ENCODE measurements at regions not wholly inside any gene's neighbourhood (a gene's known extent, or its start where the extent isn't known, plus 50 kb on each side); places are given as distances from the start of the nearest gene placed in this dataset.

DNA sequence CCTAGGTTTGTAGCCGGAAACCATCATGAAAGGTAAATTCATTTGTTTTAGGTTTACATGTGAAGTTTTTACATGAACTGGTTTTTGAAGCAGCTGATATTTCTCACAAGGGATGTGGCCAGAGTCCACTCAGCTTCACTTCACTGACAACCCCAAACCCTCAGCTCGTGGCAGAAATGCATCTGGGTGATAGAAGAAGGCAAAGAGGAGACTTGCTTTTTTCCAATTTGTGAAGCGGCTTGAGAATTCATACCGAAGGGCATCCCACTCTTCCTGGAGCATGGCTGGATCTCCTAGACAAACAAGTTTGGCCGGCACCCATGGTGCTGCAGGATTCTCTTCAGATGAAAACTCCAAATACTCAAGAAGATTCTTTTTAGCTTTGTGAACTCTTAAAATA is 392.8 kb upstream of the CNR1 start:
- no peak for DNase-seq (ENCODE audit: low spot score)

DNA sequence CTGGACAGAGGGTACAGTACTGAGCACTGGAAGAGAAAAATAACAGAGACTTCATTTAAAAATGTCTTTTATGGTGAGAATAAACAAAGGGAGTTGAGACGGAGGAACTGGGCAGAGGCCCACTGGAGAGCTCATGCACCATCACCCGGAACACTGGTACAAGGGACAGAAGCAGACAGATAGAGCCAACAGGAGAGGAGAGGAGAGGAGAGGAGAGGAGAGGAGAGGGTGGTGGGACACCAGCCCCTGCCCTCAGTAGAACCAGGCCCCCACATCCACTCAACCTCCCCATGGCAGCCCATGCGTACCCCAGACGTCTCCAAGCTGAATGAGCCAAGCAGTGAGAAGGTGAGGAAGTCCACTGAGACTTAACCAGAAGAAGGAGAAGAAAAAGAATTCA is 390.5 kb upstream of the CNR1 start:
- DNase-seq (ENCODE audit: low spot score), result no peak

DNA sequence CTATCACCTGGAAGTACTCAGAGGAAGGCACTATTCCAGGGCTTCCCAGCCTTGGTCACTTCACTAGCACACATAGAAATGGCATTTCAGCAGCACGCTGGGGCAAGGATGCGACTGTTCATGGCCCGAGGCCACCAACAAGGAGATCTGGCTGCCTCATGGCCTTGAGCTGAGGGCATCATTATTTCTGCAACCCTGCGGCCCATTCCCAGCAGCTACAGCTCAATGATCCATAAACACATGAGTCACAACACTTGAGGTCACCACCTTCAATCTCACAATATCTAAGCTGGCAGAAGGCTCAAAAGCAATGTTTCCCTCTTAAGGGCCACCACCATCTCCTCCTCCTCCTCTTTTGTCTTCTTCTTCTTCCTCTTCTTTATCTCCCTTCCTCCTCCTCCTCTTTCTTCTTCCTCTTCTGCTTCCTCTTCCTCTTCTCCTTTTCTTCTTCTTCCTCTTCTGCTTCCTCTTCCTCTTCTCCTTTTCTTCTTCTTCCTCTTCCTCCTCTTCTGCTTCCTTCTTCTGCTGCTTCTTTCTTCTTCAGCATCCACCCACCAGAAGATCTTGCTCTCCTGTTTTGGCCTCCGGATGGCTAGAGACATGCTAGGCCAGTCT is 382.9 kb upstream of the CNR1 start:
- no peak for DNase-seq (ENCODE audit: low spot score)

DNA sequence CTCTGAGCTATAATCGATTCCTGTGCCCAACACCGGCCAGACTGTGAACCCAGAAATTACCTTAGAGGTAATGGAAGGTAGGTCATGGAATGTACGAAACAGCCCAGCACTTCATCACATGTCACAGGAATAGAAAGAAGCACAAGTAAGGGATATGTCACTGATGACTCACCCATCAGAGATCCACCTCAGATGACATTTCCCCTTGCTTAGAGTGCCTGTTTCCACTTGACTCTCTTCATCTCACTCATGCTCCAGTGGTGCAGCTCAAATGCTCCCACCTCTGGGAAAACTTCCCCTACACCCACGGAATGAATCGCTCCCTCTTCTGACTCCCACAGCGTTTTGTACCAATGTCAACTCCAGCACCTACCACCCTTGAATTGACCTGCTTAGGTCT is 381.6 kb upstream of the CNR1 start:
- DNase-seq (ENCODE audit: low spot score), result no peak

DNA sequence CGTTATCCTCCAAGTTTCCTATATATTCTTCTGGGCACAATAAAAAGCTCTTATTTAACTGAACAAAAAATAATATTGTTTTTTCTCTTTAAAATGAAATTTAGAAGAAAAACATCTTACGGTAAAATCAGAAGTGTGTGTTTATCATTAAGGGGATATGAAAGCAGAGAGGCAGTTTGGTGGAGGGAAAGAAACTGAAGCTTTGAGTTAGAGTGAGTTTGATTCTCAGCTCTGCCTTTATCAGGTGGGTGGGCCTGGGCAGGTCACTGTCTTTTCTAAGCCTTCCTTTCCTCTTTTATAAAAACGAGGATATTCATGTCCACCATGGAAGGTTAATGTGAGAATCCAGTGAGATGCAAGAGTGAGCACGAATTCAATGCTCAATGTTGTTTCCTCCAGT is 379.8 kb upstream of the CNR1 start:
- DNase-seq (ENCODE audit: low spot score), result no peak

DNA sequence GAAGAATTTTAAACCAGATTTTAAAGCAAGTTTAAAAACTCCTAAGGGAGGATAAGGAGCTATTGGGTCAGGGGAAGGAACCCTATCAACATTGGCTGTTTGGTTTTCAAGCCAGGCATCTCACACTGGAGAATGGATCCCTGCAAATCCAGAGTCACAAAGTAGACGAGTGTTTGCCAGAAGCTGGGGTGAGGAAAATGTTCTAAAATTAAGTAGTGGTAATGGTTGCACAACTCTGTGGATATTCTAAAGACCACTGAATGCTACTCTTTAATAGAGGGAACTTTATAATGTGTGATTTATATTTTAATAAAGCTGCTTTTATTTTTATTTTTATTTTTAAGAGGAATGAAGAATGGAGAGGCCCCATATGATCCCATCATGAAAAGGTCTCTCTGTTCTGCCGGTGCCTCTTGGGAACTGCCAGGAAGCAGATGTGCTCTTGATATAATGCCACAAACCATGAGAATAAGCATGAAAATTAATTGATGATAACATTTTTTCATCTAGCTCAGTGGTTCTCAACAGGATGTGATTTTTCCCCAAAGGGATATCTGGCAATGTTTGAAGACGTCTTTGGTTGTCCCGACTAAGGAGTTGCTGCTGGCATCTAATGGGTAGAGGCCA is 379.0 kb upstream of the CNR1 start:
- DNase-seq (ENCODE audit: low spot score), result no peak

DNA sequence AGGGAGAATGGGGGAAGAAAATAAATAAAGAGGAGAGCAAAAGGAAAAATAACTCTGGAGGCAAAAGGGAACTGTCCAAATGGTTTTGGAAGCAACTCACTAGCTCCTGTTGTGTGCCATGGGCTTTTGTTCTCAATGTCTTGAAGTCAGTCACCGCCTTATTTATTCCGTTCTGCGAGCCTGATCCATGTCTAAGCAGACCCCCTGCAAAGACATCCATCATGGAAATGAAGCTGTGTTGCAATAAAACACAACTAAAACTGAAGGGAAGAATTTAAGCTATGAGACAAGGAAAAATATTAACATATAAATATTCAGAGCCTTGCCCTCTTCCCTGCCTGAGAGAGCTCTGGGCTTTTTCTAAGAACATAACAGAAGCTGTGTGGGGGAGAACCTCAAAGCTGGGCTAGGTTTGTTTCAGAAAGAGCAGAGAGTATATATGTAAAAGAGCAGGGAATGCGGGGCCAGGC is 373.2 kb upstream of the CNR1 start:
- no peak for DNase-seq (ENCODE audit: low spot score)

DNA sequence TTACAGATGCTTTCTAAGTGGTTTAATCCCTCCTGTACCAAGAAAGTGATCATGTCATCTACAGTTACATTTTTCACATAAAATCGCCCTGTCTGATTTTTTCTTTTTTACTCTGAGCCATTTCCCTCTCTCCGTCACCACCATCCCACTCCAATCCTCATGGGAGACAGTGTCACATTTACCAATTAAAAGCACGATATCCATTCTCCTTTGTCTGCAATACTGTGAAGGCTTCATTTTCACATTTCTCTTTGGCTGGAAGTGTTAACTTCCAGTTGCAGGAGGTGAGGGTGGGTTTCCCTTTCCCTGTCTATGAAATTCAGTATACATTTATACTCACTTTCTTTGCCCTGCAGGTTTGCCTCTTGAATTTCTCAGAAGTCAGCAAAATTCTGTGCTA is 372.7 kb upstream of the CNR1 start:
- no peak for DNase-seq (ENCODE audit: low spot score)

DNA sequence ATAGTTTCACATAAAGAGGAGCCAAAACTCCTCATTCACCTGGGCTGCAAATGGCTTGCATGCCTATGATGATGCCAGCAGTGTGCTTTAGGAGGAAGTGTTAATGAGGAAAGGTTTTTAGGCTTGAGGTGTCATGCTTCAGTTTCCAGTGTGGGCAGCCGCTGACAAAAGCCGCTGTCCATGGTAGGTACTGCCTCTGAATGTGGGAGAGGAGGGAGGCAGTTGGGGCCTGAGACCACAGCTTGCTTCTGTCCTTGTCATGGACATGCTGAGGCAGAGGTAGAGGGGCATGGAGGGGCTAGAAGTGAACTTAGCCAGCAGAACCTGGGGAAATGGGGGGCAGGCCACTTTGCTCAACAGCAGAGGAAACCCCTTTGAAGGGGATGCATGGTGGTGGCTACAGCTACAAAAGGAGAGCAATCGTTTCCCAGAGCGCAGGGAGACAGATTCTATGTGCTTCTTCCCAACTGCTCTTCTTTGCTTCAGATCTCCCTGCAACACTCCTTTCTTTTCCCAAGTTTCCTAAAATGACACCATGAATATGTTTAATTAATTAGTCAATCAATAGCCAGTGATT is 372.1 kb upstream of the CNR1 start:
- DNase-seq (ENCODE audit: low spot score), result no peak

DNA sequence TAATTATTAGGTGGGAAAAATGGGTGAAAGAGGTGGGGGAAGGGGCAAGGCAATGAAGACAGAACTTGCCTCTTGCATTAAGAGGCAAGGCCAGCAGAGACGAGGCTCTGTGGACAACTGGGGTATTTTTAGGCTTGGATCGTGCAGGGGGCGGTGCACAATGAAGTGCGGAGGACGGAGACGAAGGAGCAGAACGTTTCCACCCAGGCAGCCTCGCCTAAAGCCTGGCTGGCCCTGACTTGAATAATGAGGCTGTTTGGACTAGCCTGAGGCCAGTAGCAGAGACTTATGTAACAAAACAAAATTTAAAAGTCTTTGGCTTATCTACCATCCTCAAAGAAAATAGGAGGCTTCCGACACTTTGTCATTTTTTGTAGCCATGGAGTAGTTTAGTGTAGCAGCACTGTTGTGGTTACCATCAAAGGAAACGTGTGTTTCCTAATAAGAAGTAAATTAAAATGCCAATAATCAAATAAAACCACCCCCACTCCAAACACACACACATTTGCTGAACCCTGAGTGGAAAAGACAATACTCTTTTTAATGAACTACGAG is 370.0 kb upstream of the CNR1 start:
- DNase-seq (ENCODE audit: low spot score), result no peak

DNA sequence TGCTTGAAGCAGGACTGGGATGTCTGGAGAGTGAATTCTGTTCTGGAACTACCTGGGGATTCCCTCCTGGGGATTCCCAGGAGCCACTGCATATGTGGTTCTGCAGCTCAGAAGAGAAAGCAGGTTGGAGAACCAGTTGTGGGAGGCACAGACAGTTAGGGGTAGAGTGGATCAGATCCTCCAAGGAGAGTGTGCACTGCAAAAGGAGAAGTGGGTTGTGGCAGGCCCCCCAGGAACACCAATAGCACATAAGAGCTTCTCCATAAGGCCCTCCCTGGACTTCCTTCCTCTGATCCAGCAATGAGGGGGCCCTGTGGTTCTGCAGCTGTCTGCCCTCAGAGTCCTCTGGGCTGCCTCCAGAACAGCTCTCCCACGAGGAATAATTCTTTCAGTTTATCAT is 369.2 kb upstream of the CNR1 start:
- DNase-seq (ENCODE audit: low spot score), result no peak

DNA sequence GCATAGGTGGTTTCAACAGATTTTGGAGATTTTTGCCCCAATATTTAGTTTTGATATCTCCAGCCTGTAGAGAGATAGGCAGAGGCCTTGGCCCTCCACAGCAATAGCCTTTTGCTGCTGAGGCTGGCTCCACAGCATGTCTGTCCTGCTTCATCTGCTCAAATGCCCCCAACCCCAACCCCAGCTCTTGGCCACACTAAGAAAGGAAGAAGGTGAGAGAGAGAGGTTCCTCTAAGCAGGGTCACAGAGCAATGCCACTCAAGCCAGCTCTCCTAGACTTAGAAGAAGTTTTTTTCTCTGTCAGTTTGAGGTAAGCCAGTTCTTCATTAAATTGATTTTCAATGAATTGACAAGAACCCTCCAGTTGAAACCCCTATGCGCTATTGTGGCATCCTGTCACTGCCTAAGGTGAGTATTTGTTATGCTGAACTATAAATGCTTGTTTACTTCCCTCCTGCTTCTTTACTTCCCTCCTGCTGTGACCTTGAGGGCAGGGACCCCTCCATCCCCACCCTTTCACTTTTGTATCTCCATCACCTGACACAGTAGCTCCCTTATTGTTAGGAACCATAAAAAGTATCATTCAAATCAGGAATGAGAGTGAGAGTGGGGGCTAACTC is 366.2 kb upstream of the CNR1 start:
- no peak for DNase-seq (ENCODE audit: low spot score)

DNA sequence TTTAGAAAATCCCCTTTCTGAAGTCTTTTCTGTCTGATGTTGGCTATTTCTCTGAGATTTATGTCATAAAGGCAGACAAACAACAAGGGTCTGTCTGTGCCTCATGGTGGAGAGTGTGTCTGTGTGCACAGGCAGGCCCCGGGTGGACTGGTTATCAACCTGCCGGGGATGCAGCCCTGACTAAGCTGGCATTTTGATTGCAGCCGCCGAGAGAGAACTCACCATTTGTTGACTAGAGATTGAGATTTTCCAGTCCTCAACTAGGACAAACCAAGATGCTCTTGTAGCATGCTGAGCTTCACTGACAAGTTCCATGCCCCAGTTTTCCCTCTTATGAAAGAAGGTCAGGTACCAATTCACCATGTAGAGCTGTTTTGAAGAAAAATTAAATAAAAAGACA is 363.6 kb upstream of the CNR1 start:
- no peak for DNase-seq (ENCODE audit: low spot score)

DNA sequence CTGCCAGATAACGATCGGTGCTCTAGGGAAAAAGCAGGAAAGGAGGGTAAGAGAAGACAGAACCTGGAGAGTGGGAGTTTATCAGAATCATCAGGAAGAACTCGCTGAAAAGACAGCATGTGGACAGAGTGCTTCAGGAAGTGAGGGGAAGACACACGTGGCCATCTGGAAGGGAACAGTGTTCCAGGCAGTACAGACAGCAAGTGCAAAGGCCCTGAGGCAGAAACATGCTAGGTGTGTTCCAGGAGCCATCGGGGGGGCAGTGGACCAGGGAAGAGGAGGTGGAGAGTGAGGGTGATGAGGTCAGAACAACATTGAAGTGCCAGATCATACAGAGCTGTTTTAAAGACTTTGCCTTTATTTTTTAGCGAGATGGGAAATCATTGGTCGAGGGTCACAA is 354.3 kb upstream of the CNR1 start:
- DNase-seq (ENCODE audit: low spot score), result no peak

DNA sequence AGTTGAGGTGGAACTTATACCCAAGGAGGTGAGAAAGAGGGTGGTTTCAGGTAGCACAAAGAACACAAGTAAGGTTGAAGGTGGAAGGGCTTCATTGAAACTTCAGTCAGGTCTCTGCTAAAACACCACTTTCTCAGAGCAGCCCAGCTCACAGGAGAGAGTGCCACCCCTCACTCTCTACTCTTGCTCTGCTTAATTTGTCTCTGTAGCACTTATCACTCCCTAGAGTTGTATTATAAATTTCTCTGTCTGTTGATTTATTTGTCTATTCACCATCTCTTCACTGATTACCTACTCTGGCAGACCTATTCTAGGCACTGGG is 353.8 kb upstream of the CNR1 start:
- no peak for DNase-seq (ENCODE audit: low spot score)

DNA sequence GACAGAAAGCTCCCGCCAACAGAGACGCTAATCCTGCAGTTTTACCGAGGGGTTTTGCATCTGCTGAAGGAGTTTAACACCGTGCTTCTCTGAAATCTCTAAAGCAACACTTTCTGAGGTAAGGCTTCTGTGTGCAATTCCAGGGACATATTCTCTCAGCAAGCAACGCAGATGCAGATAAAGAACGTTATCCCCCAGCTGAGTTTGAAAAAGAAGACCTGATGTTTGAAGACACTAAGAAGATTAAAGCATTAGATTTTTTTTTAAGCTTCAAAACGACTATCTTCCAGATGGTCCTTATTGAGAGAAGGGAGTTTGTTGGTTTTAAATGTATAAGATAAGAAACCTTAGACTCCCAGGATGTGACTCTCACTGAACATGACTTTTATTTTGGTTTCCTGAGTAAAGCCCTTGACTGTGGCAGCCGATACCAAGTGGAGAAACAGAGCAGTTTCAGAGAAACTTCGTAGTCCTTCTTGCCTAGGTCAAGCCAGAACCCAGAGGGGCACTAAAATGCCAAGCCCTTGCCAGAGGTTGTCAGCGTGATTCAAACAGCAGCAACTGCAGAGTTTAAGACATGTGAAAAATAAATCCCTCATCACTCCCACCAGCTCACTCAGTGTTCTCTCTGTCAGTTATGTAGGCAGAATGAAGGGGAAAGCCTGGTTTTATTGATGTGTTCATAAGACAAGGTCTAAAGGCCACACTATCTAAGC is 353.3 kb upstream of the CNR1 start:
- no peak for DNase-seq (ENCODE audit: low spot score)

DNA sequence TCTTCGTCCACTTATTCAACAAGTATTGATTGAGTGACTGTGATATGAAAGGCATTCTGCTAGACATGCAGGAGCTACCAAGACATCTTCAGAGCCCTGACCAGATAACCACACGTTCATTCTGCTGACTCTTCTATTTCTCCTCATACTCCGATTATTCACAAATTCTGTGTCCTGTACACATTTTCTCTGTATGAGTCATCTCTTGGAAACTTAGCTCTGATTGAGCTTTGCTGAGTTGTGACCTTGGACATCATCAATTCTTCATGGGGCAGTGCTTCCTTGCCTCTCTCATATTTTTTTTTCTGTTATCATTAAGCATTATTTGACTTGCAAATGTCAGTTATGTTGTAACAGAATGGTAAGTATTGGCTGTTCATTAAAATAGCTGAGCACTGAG is 351.6 kb upstream of the CNR1 start:
- DNase-seq (ENCODE audit: low spot score), result no peak

DNA sequence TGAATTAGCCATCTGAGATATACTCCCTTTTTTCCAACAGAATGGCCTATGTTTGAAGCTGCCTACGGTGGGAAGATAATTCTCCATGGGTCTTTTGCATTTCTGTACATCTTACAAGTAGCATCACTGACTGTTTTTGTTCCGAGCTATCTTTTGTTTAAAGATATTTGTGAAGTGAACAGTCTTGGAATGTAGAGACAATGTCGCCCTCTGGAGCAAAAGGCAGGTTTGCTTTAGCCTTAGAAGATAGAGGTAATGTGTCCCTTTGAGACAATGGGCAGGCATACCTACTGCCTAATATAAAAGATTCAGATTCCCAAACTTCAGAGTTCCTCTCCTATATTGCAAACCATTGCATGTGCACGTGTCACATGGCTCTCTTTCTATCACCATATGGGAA is 347.8 kb upstream of the CNR1 start:
- DNase-seq (ENCODE audit: low spot score), result no peak

DNA sequence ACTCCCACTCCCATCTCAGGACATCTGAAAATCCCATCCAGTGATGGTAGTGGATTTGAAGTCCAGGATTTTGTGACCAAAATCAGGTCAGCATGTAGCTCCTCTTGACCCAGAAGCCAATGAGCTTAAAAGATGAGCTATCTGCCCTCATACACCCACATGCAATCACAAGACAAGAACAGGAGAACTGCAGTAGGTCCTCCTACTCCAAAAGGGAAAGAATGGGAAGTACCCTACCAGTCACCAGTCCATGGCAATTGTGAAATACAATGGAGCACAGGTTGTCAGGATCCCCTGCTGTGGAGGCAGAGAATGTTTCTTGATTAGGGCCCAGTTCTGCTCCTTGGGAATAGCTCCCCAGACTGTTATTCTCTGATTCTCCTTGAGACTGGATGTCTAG is 347.3 kb upstream of the CNR1 start:
- DNase-seq (ENCODE audit: low spot score), result no peak

DNA sequence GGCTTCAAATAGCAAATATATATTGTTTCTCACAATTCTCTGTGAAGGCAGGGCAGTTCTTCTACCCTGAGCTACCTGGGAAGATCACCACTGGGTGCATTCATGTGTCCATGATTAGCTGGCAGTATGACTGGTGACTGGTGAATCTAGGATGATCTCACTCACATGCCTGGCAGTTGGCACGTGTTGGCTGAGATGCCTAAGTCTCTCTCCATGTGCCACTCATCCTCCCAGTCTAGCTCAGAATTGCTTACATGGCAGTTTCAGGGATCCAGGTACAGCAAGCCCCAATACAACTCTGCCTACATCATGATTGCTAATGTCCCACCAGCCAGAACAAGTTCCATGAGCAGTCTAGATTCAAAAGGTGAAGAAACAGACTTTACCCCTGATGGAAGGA is 346.8 kb upstream of the CNR1 start:
- DNase-seq (ENCODE audit: low spot score), result no peak

DNA sequence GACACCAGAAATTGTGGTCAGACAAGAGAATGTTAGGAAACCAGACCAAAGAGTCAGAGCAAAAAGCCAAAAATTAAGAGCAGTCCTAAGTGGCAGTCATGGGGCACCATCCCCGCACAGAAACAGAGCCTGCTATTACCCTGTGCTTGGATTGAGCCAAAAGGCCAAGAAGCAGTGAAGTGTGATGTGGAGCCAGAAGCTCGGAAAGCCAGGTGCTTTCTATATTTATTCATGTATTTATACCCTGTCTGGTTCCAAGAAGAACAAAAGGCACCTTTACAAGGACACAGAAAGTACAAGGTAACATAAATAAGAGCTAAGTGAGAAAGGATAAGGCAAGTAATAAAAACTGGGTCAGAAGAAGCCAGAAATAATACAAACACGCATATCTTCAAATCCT is 336.2 kb upstream of the CNR1 start:
- DNase-seq (ENCODE audit: low spot score), result no peak

DNA sequence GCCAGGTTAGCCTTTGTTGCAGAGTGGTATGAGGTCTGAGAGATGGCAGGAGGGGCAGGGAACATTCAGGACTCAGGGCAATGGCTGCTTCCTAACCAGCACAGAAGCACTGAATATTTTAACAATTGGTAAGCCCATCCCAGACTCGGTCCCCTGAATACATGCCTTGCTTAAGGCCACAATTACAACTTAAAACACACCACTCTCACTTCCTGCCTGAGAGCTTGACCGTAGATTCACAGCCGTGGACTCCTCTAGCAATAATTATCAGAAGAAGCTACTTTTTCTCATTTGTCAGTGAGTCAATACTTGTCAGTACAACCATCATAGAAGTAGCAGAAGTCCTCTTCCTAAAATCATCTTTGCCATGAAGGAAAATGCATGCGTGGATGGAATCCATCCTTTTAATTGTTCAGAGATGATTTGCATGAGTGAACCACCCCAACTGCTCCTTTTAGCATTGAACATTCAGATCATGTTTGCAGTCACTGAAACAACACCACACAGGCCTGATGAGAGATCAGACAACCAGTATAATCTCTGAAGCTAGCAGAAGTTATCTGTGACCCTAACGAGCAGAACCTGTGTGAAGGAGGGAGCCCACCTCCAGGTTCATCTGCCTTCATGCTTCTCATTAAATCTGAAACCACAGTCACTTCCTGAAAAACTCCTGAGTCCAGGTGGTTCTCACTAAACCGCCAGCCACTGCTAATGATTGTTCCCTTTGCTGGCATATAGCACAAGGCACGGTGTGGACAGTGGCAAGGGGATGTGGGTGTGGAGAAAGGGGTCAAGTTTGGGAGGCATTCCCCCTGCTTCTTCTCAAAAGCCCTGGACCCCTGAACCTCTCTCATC is 333.9 kb upstream of the CNR1 start:
- no peak for DNase-seq (ENCODE audit: low spot score)

All from hepatic stellate cell (primary cell).